ENCODE measurements at regions not wholly inside any gene's neighbourhood (a gene's known extent, or its start where the extent isn't known, plus 50 kb on each side); places are given as distances from the start of the nearest gene placed in this dataset.
A peak's percentile ranks its signal among the peaks of the same experiment; 100 is the strongest.

DNA sequence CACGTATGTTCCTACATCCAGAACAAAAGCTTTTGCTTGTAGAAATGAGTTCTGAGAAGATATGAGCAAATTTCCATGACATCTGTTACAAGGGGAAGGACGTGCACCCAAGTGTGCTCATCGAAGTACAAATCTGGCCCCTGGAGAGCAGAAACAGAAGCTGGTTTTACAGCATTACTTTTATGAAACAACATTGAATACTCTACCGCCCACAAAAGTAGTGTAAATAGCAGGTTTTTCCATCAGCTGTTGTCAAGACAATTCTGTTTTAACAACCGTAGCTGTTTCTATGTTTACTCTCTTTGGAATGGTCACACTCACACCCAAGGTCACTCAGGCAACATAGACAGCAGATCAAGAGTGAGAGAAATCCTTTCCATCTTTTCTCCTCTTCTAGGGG lies 114.2 kb upstream of the SSTR4 start:
- TF ChIP-seq POLR2A (IDR thresholded peaks at IDR 0.05), result no peak
- no peak for TF ChIP-seq CTCF (IDR thresholded peaks at IDR 0.05)
- no peak overlapping the region for H3K27ac ChIP-seq
- no peaks in the 10 kb centered on the region for H3K36me3 ChIP-seq
- 80 to 93% (median 92%) methylated on average over 5 of the region's 5 CpGs for WGBS, 4 donors
- peaks cover 0 to 3% (median 0%) of the 10 kb centered on the region in 12 donors for H3K9me3 ChIP-seq
- ATAC-seq (no peak), DNase-seq (no peak)
- H3K27me3 ChIP-seq, result peaks cover 0 to 63% (median 0%) of the 10 kb centered on the region in 9 donors
- intact Hi-C loops (cut with DNase I), result no loop called here
- no peak overlapping the region for H3K4me3 ChIP-seq
- H3K4me1 ChIP-seq, result peaks cover 0 to 21% (median 3%) of the 10 kb centered on the region in 12 donors

DNA sequence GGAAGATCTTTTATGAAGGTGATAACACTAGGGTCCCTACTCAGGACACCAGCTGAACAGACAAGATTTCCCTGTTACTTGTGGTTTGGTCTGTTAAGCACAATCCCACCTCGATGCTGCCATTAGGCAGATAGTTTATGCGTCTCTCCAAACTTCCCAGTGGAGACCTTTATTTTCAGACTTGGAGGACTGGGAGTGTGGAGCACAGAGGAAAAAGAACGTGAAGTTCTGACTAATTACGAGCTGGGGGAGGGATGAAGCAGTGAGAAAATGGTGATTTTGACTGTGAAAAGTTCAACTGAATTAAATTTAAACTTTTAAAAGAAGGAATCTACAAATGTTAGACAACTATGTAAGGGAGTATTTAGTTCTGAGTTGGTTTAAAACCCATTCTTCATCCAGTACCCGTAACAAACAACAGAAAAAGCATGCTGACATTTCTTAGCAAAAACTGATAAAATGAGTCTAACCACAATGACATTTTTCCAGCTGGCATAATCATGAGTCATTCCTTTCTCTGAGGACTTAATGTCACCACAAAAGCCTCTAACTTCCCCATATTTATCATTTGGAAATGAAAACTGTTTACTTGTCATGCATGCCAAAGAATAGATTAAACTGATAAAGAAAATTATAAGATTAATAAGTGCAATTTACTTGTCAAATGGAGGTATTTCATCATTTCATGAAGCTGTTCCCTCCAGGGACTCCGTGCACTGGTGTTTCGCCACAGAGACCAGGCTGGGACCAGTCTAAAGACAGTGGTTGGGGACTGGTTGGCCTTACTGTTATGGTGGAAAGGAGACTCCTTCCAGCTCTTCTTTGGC lies 113.3 kb upstream of the SSTR4 start:
- no peak overlapping the region for H3K4me3 ChIP-seq
- H3K27ac ChIP-seq, result peak overlapping the region in 2 of 12 donors; percentile 11 to 35
- H3K4me1 ChIP-seq, result peaks cover 0 to 21% (median 0%) of the 10 kb centered on the region in 12 donors
- ATAC-seq (peak in 1 of 4 donors; percentile 18), DNase-seq (no peak)
- H3K27me3 ChIP-seq, result peaks cover 0 to 61% (median 0%) of the 10 kb centered on the region in 9 donors
- 76 to 91% (median 82%) methylated on average over 7 of the region's 7 CpGs for whole genome bisulfite sequencing, 4 donors
- no peaks in the 10 kb centered on the region for H3K36me3 ChIP-seq
- TF ChIP-seq CTCF (IDR thresholded peaks at IDR 0.05) (no peak), POLR2A (IDR thresholded peaks at IDR 0.05) (no peak)
- intact Hi-C loops (cut with DNase I), result no loop called here
- no peaks in the 10 kb centered on the region for H3K9me3 ChIP-seq

DNA sequence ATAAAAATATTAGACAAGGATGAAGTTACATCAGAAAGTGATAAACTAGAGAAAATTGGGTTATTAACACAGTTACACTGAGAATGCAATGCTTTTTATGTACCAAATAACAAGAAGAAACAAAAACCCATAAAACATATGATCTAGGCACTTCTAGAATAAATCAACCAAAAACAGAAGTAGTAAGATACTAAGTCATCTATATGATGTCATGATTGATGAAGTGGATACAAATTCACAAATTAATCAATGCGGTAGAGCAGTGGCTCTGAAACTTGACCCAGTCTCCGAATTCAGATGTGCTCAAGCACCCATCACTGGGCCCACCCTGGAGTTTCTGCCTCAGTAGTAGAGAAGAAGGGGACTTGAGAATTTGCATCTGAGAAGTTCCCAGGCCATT lies 112.1 kb upstream of the SSTR4 start:
- ATAC-seq, result no peak
- TF ChIP-seq CTCF (IDR thresholded peaks at IDR 0.05) (no peak), POLR2A (IDR thresholded peaks at IDR 0.05) (no peak)
- H3K4me1 ChIP-seq, result peaks cover 0 to 21% (median 0%) of the 10 kb centered on the region in 12 donors
- H3K36me3 ChIP-seq, result no peaks in the 10 kb centered on the region
- H3K4me3 ChIP-seq, result no peak overlapping the region
- 91 to 98% (median 97%) methylated on average over 2 of the region's 2 CpGs for WGBS, 4 donors
- DNase-seq, result no peak
- peaks cover 0 to 67% (median 0%) of the 10 kb centered on the region in 9 donors for H3K27me3 ChIP-seq
- intact Hi-C loops (cut with DNase I), result no loop called here
- no peaks in the 10 kb centered on the region for H3K9me3 ChIP-seq
- no peak overlapping the region for H3K27ac ChIP-seq

GRCh38 chr20:22924046-22924737 lies 110.9 kb upstream of the SSTR4 start:
- H3K27me3 ChIP-seq, result peaks cover 0 to 69% (median 0%) of the 10 kb centered on the region in 9 donors
- DNase-seq (peak in 4 of 5 donors; percentile 25 to 66 (median 33)), ATAC-seq (peak in 3 of 4 donors; percentile 46 to 57 (median 54))
- peak overlapping the region in 5 of 12 donors; percentile 26 to 59 (median 38) for H3K27ac ChIP-seq
- no peaks in the 10 kb centered on the region for H3K9me3 ChIP-seq
- TF ChIP-seq POLR2A (IDR thresholded peaks at IDR 0.05) (no peak), CTCF (IDR thresholded peaks at IDR 0.05) (no peak)
- intact Hi-C loops (cut with DNase I), result no loop called here
- no peaks in the 10 kb centered on the region for H3K36me3 ChIP-seq
- WGBS, 4 donors, result 84 to 90% (median 86%) methylated on average over 4 of the region's 4 CpGs
- peaks cover 0 to 21% (median 0%) of the 10 kb centered on the region in 12 donors for H3K4me1 ChIP-seq
- H3K4me3 ChIP-seq, result no peak overlapping the region

All from heart left ventricle (tissue), 16 donors.